Skeletal muscle tissue (tissue), 3 donors: ENCODE measurements at regions not wholly inside any gene's neighbourhood (a gene's known extent, or its start where the extent isn't known, plus 50 kb on each side); places are given as distances from the start of the nearest gene placed in this dataset.

Experiments used
- H3K27ac ChIP-seq: one replicate; pipeline ENCODE4 v1.7.0; 2013; ENCODE audit warnings: mild to moderate bottlenecking, low read depth, low read length, inconsistent platforms
- H3K27me3 ChIP-seq, 3 donors: one replicate each; pipeline ENCODE4 v1.7.0; 2013; ENCODE audit warnings: low read length in 3 of 3; ENCODE audit not compliant: control insufficient read depth in 3 of 3, insufficient read depth in 3 of 3
- H3K36me3 ChIP-seq, 3 donors: one replicate each; pipeline ENCODE4 v1.7.0; 2013; ENCODE audit warnings: low read length in 3 of 3; ENCODE audit not compliant: control insufficient read depth in 3 of 3, insufficient read depth in 3 of 3
- H3K4me1 ChIP-seq, 3 donors: one replicate each; pipeline ENCODE4 v1.7.0; 2013; ENCODE audit warnings: low read length in 3 of 3, mild to moderate bottlenecking in 3 of 3; ENCODE audit not compliant: control insufficient read depth in 3 of 3, insufficient read depth in 3 of 3
- H3K4me3 ChIP-seq, 3 donors: one replicate each; pipeline ENCODE4 v1.7.0; 2013; ENCODE audit warnings: low read length in 3 of 3
- H3K9ac ChIP-seq, 3 donors: one replicate each; pipeline ENCODE4 v1.7.0; 2013; ENCODE audit warnings: low read length in 3 of 3, mild to moderate bottlenecking in 3 of 3, moderate library complexity in 2 of 3, low read depth in 1 of 3
- H3K9me3 ChIP-seq, 3 donors: one replicate each; pipeline ENCODE4 v1.7.0; 2013; ENCODE audit warnings: low read length in 3 of 3; ENCODE audit not compliant: control insufficient read depth in 3 of 3
- donor health status: Osteomylitis.

- no peaks in the 10 kb centered on the region for H3K27me3 ChIP-seq
These were observed 87.5 kb downstream of the DACT1 start for GRCh38 chr14:58725226-58725625.

GRCh38 chr14:58725871-58726270 lies 88.1 kb downstream of the DACT1 start:
- Histone ChIP-seq H3K27ac (no peak overlapping the region), H3K36me3 (no peaks in the 10 kb centered on the region), H3K9ac (no peak overlapping the region), H3K27me3 (no peaks in the 10 kb centered on the region), H3K4me1 (peaks cover 2 to 5% (median 4%) of the 10 kb centered on the region in 3 donors), H3K9me3 (no peaks in the 10 kb centered on the region), H3K4me3 (no peak overlapping the region)

More at GRCh38 chr14:58725226-58725625, 87.5 kb downstream of the DACT1 start:
- H3K9me3 ChIP-seq, result no peaks in the 10 kb centered on the region
- H3K36me3 ChIP-seq, result no peaks in the 10 kb centered on the region
- H3K27ac ChIP-seq, result no peak overlapping the region
- H3K4me3 ChIP-seq, result no peak overlapping the region
- no peaks in the 10 kb centered on the region for H3K4me1 ChIP-seq
- no peak overlapping the region for H3K9ac ChIP-seq

GRCh38 chr14:58730792-58731464 lies 93.2 kb downstream of the DACT1 start:
- peak overlapping the region; percentile 77 for H3K27ac ChIP-seq
- H3K9ac ChIP-seq, result no peak overlapping the region

GRCh38 chr14:58731465-58732293 lies 93.9 kb downstream of the DACT1 start:
- Histone ChIP-seq H3K9me3 (no peaks in the 10 kb centered on the region), H3K27ac (peak overlapping the region; percentile 77), H3K27me3 (no peaks in the 10 kb centered on the region), H3K4me3 (peak overlapping the region in 2 of 3 donors; percentile 7 to 22), H3K9ac (no peak overlapping the region), H3K36me3 (no peaks in the 10 kb centered on the region), H3K4me1 (peaks cover 5 to 19% (median 11%) of the 10 kb centered on the region in 3 donors)

More at GRCh38 chr14:58730792-58731464, 93.2 kb downstream of the DACT1 start:
- Histone ChIP-seq H3K4me3 (peak overlapping the region in 2 of 3 donors; percentile 7 to 18), H3K4me1 (peaks cover 5 to 19% (median 11%) of the 10 kb centered on the region in 3 donors), H3K9me3 (no peaks in the 10 kb centered on the region), H3K36me3 (no peaks in the 10 kb centered on the region), H3K27me3 (no peaks in the 10 kb centered on the region)

- no peak overlapping the region for H3K4me3 ChIP-seq
- no peaks in the 10 kb centered on the region for H3K36me3 ChIP-seq
- no peaks in the 10 kb centered on the region for H3K9me3 ChIP-seq
These were observed 94.6 kb downstream of the DACT1 start for GRCh38 chr14:58732387-58732786.

GRCh38 chr14:58733451-58734208 lies 95.9 kb downstream of the DACT1 start:
- Histone ChIP-seq H3K36me3 (no peaks in the 10 kb centered on the region), H3K4me3 (no peak overlapping the region), H3K9me3 (no peaks in the 10 kb centered on the region), H3K27ac (no peak overlapping the region), H3K9ac (no peak overlapping the region), H3K4me1 (peaks cover 5 to 19% (median 11%) of the 10 kb centered on the region in 3 donors), H3K27me3 (no peaks in the 10 kb centered on the region)

More at GRCh38 chr14:58732387-58732786, 94.6 kb downstream of the DACT1 start:
- Histone ChIP-seq H3K4me1 (peaks cover 5 to 19% (median 11%) of the 10 kb centered on the region in 3 donors), H3K27ac (no peak overlapping the region), H3K9ac (no peak overlapping the region), H3K27me3 (no peaks in the 10 kb centered on the region)

GRCh38 chr14:58735596-58735995 lies 97.8 kb downstream of the DACT1 start:
- Histone ChIP-seq H3K27ac (no peak overlapping the region), H3K4me1 (peaks cover 4 to 16% (median 10%) of the 10 kb centered on the region in 3 donors), H3K4me3 (no peak overlapping the region), H3K27me3 (no peaks in the 10 kb centered on the region), H3K36me3 (no peaks in the 10 kb centered on the region), H3K9ac (no peak overlapping the region), H3K9me3 (no peaks in the 10 kb centered on the region)

- Histone ChIP-seq H3K27ac (no peak overlapping the region), H3K27me3 (no peaks in the 10 kb centered on the region), H3K36me3 (no peaks in the 10 kb centered on the region), H3K4me3 (no peak overlapping the region), H3K4me1 (peaks cover 0 to 7% (median 4%) of the 10 kb centered on the region in 3 donors), H3K9ac (no peak overlapping the region), H3K9me3 (no peaks in the 10 kb centered on the region)
These were observed 98.8 kb downstream of the DACT1 start for GRCh38 chr14:58736606-58737005.

GRCh38 chr14:58737511-58737910 lies 99.7 kb downstream of the DACT1 start:
- Histone ChIP-seq H3K9me3 (no peaks in the 10 kb centered on the region), H3K9ac (no peak overlapping the region), H3K27ac (no peak overlapping the region), H3K27me3 (no peaks in the 10 kb centered on the region), H3K4me1 (no peaks in the 10 kb centered on the region), H3K36me3 (no peaks in the 10 kb centered on the region), H3K4me3 (no peak overlapping the region)
